HUES48 (cell line): ENCODE measurements at regions not wholly inside any gene's neighbourhood (a gene's known extent, or its start where the extent isn't known, plus 50 kb on each side); places are given as distances from the start of the nearest gene placed in this dataset.

Experiments
- H3K27ac ChIP-seq: one replicate; pipeline ENCODE4 v1.7.0; 2013; ENCODE audit warnings: low read depth, low read length, inconsistent platforms
- H3K27me3 ChIP-seq: 2 replicates; pipeline ENCODE4 v1.6.1; 2013; ENCODE audit warnings: mild to moderate bottlenecking, low read length; ENCODE audit not compliant: control insufficient read depth, insufficient read depth
- H3K36me3 ChIP-seq: 2 replicates; pipeline ENCODE4 v1.6.1; 2013; ENCODE audit warnings: low read length; ENCODE audit not compliant: control insufficient read depth, insufficient read depth
- H3K4me1 ChIP-seq: 2 replicates; pipeline ENCODE4 v1.6.1; 2013; ENCODE audit warnings: mild to moderate bottlenecking, low read length; ENCODE audit not compliant: control insufficient read depth, insufficient read depth
- H3K4me3 ChIP-seq: 2 replicates; pipeline ENCODE4 v1.5.1; 2013; ENCODE audit warnings: mild to moderate bottlenecking, low read depth, low read length
- H3K9ac ChIP-seq: 2 replicates; pipeline ENCODE4 v1.6.1; 2013; ENCODE audit warnings: mild to moderate bottlenecking, low read depth, low read length, moderate library complexity
- H3K9me3 ChIP-seq: 2 replicates; pipeline ENCODE4 v1.6.1; 2013; ENCODE audit warnings: low read length; ENCODE audit not compliant: control insufficient read depth, insufficient read depth

GRCh38 chr6:85023721-85024120 is 259.3 kb upstream of the TBX18 start:
- Histone ChIP-seq H3K4me3 (no peak overlapping the region), H3K27me3 (no peaks in the 10 kb centered on the region), H3K9me3 (no peaks in the 10 kb centered on the region), H3K4me1 (0 out of 2 replicates have a peak, but pooled peaks cover 4% of the 10 kb centered on the region), H3K27ac (no peak overlapping the region), H3K9ac (no peak overlapping the region), H3K36me3 (no peaks in the 10 kb centered on the region)

GRCh38 chr6:85017352-85017751 is 253.0 kb upstream of the TBX18 start:
- Histone ChIP-seq H3K4me1 (peaks cover 3% of the 10 kb centered on the region), H3K36me3 (no peaks in the 10 kb centered on the region)

GRCh38 chr6:85016726-85017125 is 252.3 kb upstream of the TBX18 start:
- H3K27ac ChIP-seq: no peak overlapping the region
- peaks cover 3% of the 10 kb centered on the region for H3K4me1 ChIP-seq
- H3K36me3 ChIP-seq: no peaks in the 10 kb centered on the region
- no peak overlapping the region for H3K9ac ChIP-seq
- peaks cover 2% of the 10 kb centered on the region; the same call in 1 of the 2 replicates for H3K27me3 ChIP-seq
- H3K9me3 ChIP-seq: no peaks in the 10 kb centered on the region
- H3K4me3 ChIP-seq: no peak overlapping the region

More at GRCh38 chr6:85017352-85017751, 253.0 kb upstream of the TBX18 start:
- no peak overlapping the region for H3K9ac ChIP-seq
- no peak overlapping the region for H3K27ac ChIP-seq
- H3K4me3 ChIP-seq: no peak overlapping the region
- H3K9me3 ChIP-seq: no peaks in the 10 kb centered on the region
- H3K27me3 ChIP-seq: peaks cover 2% of the 10 kb centered on the region; the same call in 1 of the 2 replicates

GRCh38 chr6:85015396-85015990 is 251.1 kb upstream of the TBX18 start:
- H3K27ac ChIP-seq: no peak overlapping the region
- no peak overlapping the region for H3K9ac ChIP-seq
- peaks cover 3% of the 10 kb centered on the region for H3K4me1 ChIP-seq
- H3K9me3 ChIP-seq: no peaks in the 10 kb centered on the region
- H3K4me3 ChIP-seq: no peak overlapping the region
- peaks cover 2% of the 10 kb centered on the region; the same call in 1 of the 2 replicates for H3K27me3 ChIP-seq
- H3K36me3 ChIP-seq: no peaks in the 10 kb centered on the region

- Histone ChIP-seq H3K9me3 (no peaks in the 10 kb centered on the region), H3K4me3 (no peak overlapping the region), H3K9ac (no peak overlapping the region), H3K36me3 (no peaks in the 10 kb centered on the region), H3K27me3 (peaks cover 2% of the 10 kb centered on the region; the same call in 1 of the 2 replicates), H3K4me1 (peaks cover 25% of the 10 kb centered on the region), H3K27ac (no peak overlapping the region)
Measured at GRCh38 chr6:85010865-85011264, 246.5 kb upstream of the TBX18 start.

- Histone ChIP-seq H3K27me3 (no peaks in the 10 kb centered on the region), H3K9me3 (no peaks in the 10 kb centered on the region), H3K36me3 (no peaks in the 10 kb centered on the region), H3K9ac (no peak overlapping the region), H3K27ac (no peak overlapping the region), H3K4me3 (no peak overlapping the region), H3K4me1 (peaks cover 29% of the 10 kb centered on the region)
Measured at GRCh38 chr6:85008296-85009009, 244.1 kb upstream of the TBX18 start.

- no peaks in the 10 kb centered on the region for H3K9me3 ChIP-seq
- H3K27ac ChIP-seq: peak overlapping the region; percentile 91
- peak overlapping the region; percentile 28; the same call in 1 of the 2 replicates for H3K4me3 ChIP-seq
- H3K9ac ChIP-seq: no peak overlapping the region
- H3K4me1 ChIP-seq: peaks cover 29% of the 10 kb centered on the region
- no peaks in the 10 kb centered on the region for H3K27me3 ChIP-seq
- no peaks in the 10 kb centered on the region for H3K36me3 ChIP-seq
Measured at GRCh38 chr6:85006362-85006761, 242.0 kb upstream of the TBX18 start.

- H3K9me3 ChIP-seq: no peaks in the 10 kb centered on the region
- H3K9ac ChIP-seq: no peak overlapping the region
- H3K36me3 ChIP-seq: no peaks in the 10 kb centered on the region
- H3K27ac ChIP-seq: peak overlapping the region; percentile 91
- peaks cover 29% of the 10 kb centered on the region for H3K4me1 ChIP-seq
- no peaks in the 10 kb centered on the region for H3K27me3 ChIP-seq
- H3K4me3 ChIP-seq: no peak overlapping the region
Measured at GRCh38 chr6:85005494-85005893, 241.1 kb upstream of the TBX18 start.

GRCh38 chr6:85004361-85004995 is 240.1 kb upstream of the TBX18 start:
- Histone ChIP-seq H3K27me3 (no peaks in the 10 kb centered on the region), H3K36me3 (no peaks in the 10 kb centered on the region), H3K4me1 (peaks cover 29% of the 10 kb centered on the region)

GRCh38 chr6:85002847-85003246 is 238.4 kb upstream of the TBX18 start:
- Histone ChIP-seq H3K9ac (no peak overlapping the region), H3K27me3 (no peaks in the 10 kb centered on the region), H3K4me3 (no peak overlapping the region), H3K27ac (no peak overlapping the region), H3K36me3 (no peaks in the 10 kb centered on the region), H3K4me1 (peaks cover 26% of the 10 kb centered on the region), H3K9me3 (no peaks in the 10 kb centered on the region)

More at GRCh38 chr6:85004361-85004995, 240.1 kb upstream of the TBX18 start:
- Histone ChIP-seq H3K4me3 (no peak overlapping the region), H3K27ac (no peak overlapping the region), H3K9ac (no peak overlapping the region), H3K9me3 (no peaks in the 10 kb centered on the region)

GRCh38 chr6:85000001-85000400 is 235.6 kb upstream of the TBX18 start:
- Histone ChIP-seq H3K27me3 (no peaks in the 10 kb centered on the region), H3K27ac (no peak overlapping the region), H3K4me1 (no peaks in the 10 kb centered on the region), H3K36me3 (no peaks in the 10 kb centered on the region), H3K9ac (no peak overlapping the region), H3K4me3 (no peak overlapping the region), H3K9me3 (no peaks in the 10 kb centered on the region)
